ENCODE measurements at regions not wholly inside any gene's neighbourhood (a gene's known extent, or its start where the extent isn't known, plus 50 kb on each side); places are given as distances from the start of the nearest gene placed in this dataset.

- ChIA-PET POLR2A (no interaction called here), CTCF (no interaction called here)
- no peak for TF ChIP-seq CTCF (IDR thresholded peaks at IDR 0.05; ENCODE audit: low read depth, low read length)
- H3K9me3 ChIP-seq (ENCODE audit: control insufficient read depth, insufficient read depth, low read length) = no peaks in the 10 kb centered on the region
- H3K4me3 ChIP-seq (ENCODE audit: low read depth, low read length) = no peak overlapping the region
- peaks cover 8% of the 10 kb centered on the region for H3K27me3 ChIP-seq (ENCODE audit: control insufficient read depth, insufficient read depth, low read length)
- H3K27ac ChIP-seq (ENCODE audit: low read depth, low read length) = no peak overlapping the region
- no peak for DNase-seq (ENCODE audit: low read depth, low spot score)
Measured at GRCh38 chr18:74005320-74006109, 142.1 kb downstream of the FBXO15 start.

GRCh38 chr18:73992242-73993022 is 155.2 kb downstream of the FBXO15 start:
- Histone ChIP-seq H3K4me3 (ENCODE audit: low read depth, low read length) (no peak overlapping the region), H3K27ac (ENCODE audit: low read depth, low read length) (no peak overlapping the region), H3K27me3 (ENCODE audit: control insufficient read depth, insufficient read depth, low read length) (no peaks in the 10 kb centered on the region), H3K9me3 (ENCODE audit: control insufficient read depth, insufficient read depth, low read length) (peaks cover 13% of the 10 kb centered on the region)
- TF ChIP-seq CTCF (IDR thresholded peaks at IDR 0.05; ENCODE audit: low read depth, low read length) = no peak
- no peak for DNase-seq (ENCODE audit: low read depth, low spot score)
- POLR2A ChIA-PET = no interaction called here
- CTCF ChIA-PET = interaction anchor here (1.4 kb wide), 1 partner anchor 12 kb away, joined by 3 read pairs; no protein-coding TSS in a partner anchor

GRCh38 chr18:73991570-73991969 is 156.1 kb downstream of the FBXO15 start:
- POLR2A ChIA-PET = no interaction called here
- DNase-seq (ENCODE audit: low read depth, low spot score) = no peak
- no peaks in the 10 kb centered on the region for H3K27me3 ChIP-seq (ENCODE audit: control insufficient read depth, insufficient read depth, low read length)
- CTCF ChIA-PET = no interaction called here
- H3K4me3 ChIP-seq (ENCODE audit: low read depth, low read length) = no peak overlapping the region
- peaks cover 13% of the 10 kb centered on the region for H3K9me3 ChIP-seq (ENCODE audit: control insufficient read depth, insufficient read depth, low read length)
- H3K27ac ChIP-seq (ENCODE audit: low read depth, low read length) = no peak overlapping the region
- no peak for TF ChIP-seq CTCF (IDR thresholded peaks at IDR 0.05; ENCODE audit: low read depth, low read length)

GRCh38 chr18:73990258-73990657 is 157.4 kb downstream of the FBXO15 start:
- Histone ChIP-seq H3K9me3 (ENCODE audit: control insufficient read depth, insufficient read depth, low read length) (peaks cover 13% of the 10 kb centered on the region), H3K27me3 (ENCODE audit: control insufficient read depth, insufficient read depth, low read length) (no peaks in the 10 kb centered on the region), H3K27ac (ENCODE audit: low read depth, low read length) (no peak overlapping the region), H3K4me3 (ENCODE audit: low read depth, low read length) (no peak overlapping the region)
- TF ChIP-seq CTCF (IDR thresholded peaks at IDR 0.05; ENCODE audit: low read depth, low read length) = no peak
- CTCF ChIA-PET = interaction anchor here (0.9 kb wide), 2 partner anchors 10 kb away, joined by 3 to 4 read pairs; no protein-coding TSS in a partner anchor
- DNase-seq (ENCODE audit: low read depth, low spot score) = no peak
- POLR2A ChIA-PET = no interaction called here
